CD4-positive, alpha-beta T cell (primary cell): ENCODE measurements at regions not wholly inside any gene's neighbourhood (a gene's known extent, or its start where the extent isn't known, plus 50 kb on each side); places are given as distances from the start of the nearest gene placed in this dataset.
"Not testable (repeated sequence)": the region's sequence is repeated elsewhere in the genome, so short reads cannot be mapped to it uniquely, and the experiment has no call there.

Experiments used
- ATAC-seq: fragments of 200-7000 bp; cut with Tn5 transposase; one replicate; pipeline ENCODE4 v1.10.0; 2022; ENCODE audit warnings: mild to moderate bottlenecking; ENCODE audit not compliant: poor library complexity
- CTCF ChIA-PET: fragments of 350-600 bp; sonication (Branson Sonifier 250); formaldehyde crosslinking; loops from one replicate; lab custom pipeline; 2021; ENCODE audit warnings: antibody characterized with exemption, inconsistent platforms; lab: Charles Lee
- POLR2A ChIA-PET: fragments of 350-600 bp; sonication (Branson Sonifier 250); formaldehyde crosslinking; loops from one replicate; lab custom pipeline; 2021; ENCODE audit warnings: antibody characterized with exemption, inconsistent platforms; lab: Charles Lee
- DNase-seq, 14 experiments: peaks; one replicate each; pipeline ENCODE4 v3.0.0-alpha.2; 2013 to 2020; ENCODE audit warnings: mixed read lengths in 2 of 14
- H3K27ac ChIP-seq, 2 donors: one replicate each; pipeline versions ENCODE4 v1.5.1 to v1.7.0; 2013; ENCODE audit warnings: low read length in 2 of 2, low read depth in 1 of 2, mild to moderate bottlenecking in 1 of 2
- H3K27me3 ChIP-seq, 2 experiments: 1 replicate in 1 of 2; 2 replicates in 1 of 2; pipeline versions ENCODE4 v1.6.1 to v1.7.0; 2013; ENCODE audit warnings: low read length in 2 of 2, control low read depth in 1 of 2, mild to moderate bottlenecking in 1 of 2, moderate library complexity in 1 of 2; ENCODE audit not compliant: insufficient read depth in 2 of 2, control insufficient read depth in 1 of 2
- H3K36me3 ChIP-seq: one replicate; pipeline ENCODE4 v1.6.1; 2013; ENCODE audit warnings: low read length, control low read depth; ENCODE audit not compliant: insufficient read depth
- H3K4me1 ChIP-seq: one replicate; pipeline ENCODE4 v1.6.1; 2013; ENCODE audit warnings: low read length, control low read depth; ENCODE audit not compliant: insufficient read depth
- H3K4me3 ChIP-seq: one replicate; pipeline ENCODE4 v1.5.1; 2013; ENCODE audit warnings: mild to moderate bottlenecking, low read length, moderate library complexity
- H3K9me3 ChIP-seq, 2 experiments: 1 replicate in 1 of 2; 2 replicates in 1 of 2; pipeline versions ENCODE4 v1.6.1 to v1.7.0; 2013; ENCODE audit warnings: low read length in 2 of 2, mild to moderate bottlenecking in 2 of 2, control low read depth in 1 of 2, moderate library complexity in 1 of 2; ENCODE audit not compliant: control insufficient read depth in 1 of 2, insufficient read depth in 1 of 2
- H3K27ac Mint-ChIP-seq: one replicate; pipeline ENCODE4 v1.8.0; 2020; ENCODE audit warnings: mixed read lengths
- H3K27me3 Mint-ChIP-seq: one replicate; pipeline ENCODE4 v1.8.0; 2021; ENCODE audit warnings: mixed read lengths
- H3K36me3 Mint-ChIP-seq: one replicate; pipeline ENCODE4 v1.8.0; 2021; ENCODE audit warnings: low read depth, mixed read lengths
- H3K4me1 Mint-ChIP-seq: one replicate; pipeline ENCODE4 v1.8.0; 2021; ENCODE audit warnings: low read depth, mixed read lengths
- H3K4me3 Mint-ChIP-seq: one replicate; pipeline ENCODE4 v1.8.0; 2020; ENCODE audit warnings: mild to moderate bottlenecking, mixed read lengths
- H3K9me3 Mint-ChIP-seq: one replicate; pipeline ENCODE4 v1.8.0; 2020; ENCODE audit warnings: mixed read lengths
- CTCF ChIP-seq: fragments of 200-600 bp; IDR thresholded peaks from one replicate; pipeline ENCODE4 v1.8.0; 2022; ENCODE audit warnings: antibody characterized with exemption, mild to moderate bottlenecking
- intact Hi-C, 2 experiments: fragments of 100-400 bp; cut with DNase I in 1 of 2; cut with micrococcal nuclease in 1 of 2; formaldehyde crosslinking; loops; one replicate each; pipeline versions ENCODE4 v1.15.1 to v1.9.0; 2023 to 2025; cut with DNase I, micrococcal nuclease

- H3K27ac Mint-ChIP-seq, H3K36me3 ChIP-seq, H3K9me3 Mint-ChIP-seq, intact Hi-C loops, POLR2A ChIA-PET, DNase-seq, H3K27me3 Mint-ChIP-seq, H3K4me1 Mint-ChIP-seq, H3K4me1 ChIP-seq, H3K27me3 ChIP-seq, ATAC-seq, H3K9me3 ChIP-seq, H3K4me3 Mint-ChIP-seq, H3K4me3 ChIP-seq, H3K27ac ChIP-seq, H3K36me3 Mint-ChIP-seq, CTCF ChIA-PET: not testable (repeated sequence)
Observed at GRCh38 chr13:22814433-22814832, 366.3 kb upstream of the SGCG start.

GRCh38 chr13:22821589-22821988 is 359.2 kb upstream of the SGCG start:
- Mint-ChIP-seq H3K27me3 (no peaks in the 10 kb centered on the region), H3K36me3 (no peaks in the 10 kb centered on the region), H3K4me1 (no peaks in the 10 kb centered on the region), H3K27ac (no peak overlapping the region), H3K9me3 (peaks cover 2% of the 10 kb centered on the region), H3K4me3 (no peak overlapping the region)
- no peak overlapping the region for H3K27ac ChIP-seq
- H3K4me1 ChIP-seq = no peaks in the 10 kb centered on the region
- no peaks in the 10 kb centered on the region for H3K36me3 ChIP-seq
- no peak for ATAC-seq
- TF ChIP-seq CTCF = no peak
- H3K27me3 ChIP-seq = no peaks in the 10 kb centered on the region
- intact Hi-C loops = no loop called here
- no peaks in the 10 kb centered on the region for H3K9me3 ChIP-seq
- no peak for DNase-seq
- POLR2A ChIA-PET = no interaction called here
- no peak overlapping the region for H3K4me3 ChIP-seq
- CTCF ChIA-PET = no interaction called here

GRCh38 chr13:22825186-22825585 is 355.6 kb upstream of the SGCG start:
- H3K27me3 Mint-ChIP-seq = no peaks in the 10 kb centered on the region
- H3K36me3 Mint-ChIP-seq = no peaks in the 10 kb centered on the region
- H3K4me3 ChIP-seq = no peak overlapping the region
- intact Hi-C loops = no loop called here
- DNase-seq (no peak), ATAC-seq (no peak)
- H3K4me1 Mint-ChIP-seq = no peaks in the 10 kb centered on the region
- H3K27me3 ChIP-seq = no peaks in the 10 kb centered on the region
- ChIA-PET CTCF (no interaction called here), POLR2A (no interaction called here)
- H3K9me3 ChIP-seq = no peaks in the 10 kb centered on the region
- H3K9me3 Mint-ChIP-seq = peaks cover 2% of the 10 kb centered on the region
- no peaks in the 10 kb centered on the region for H3K36me3 ChIP-seq
- no peak overlapping the region for H3K27ac ChIP-seq
- H3K4me1 ChIP-seq = no peaks in the 10 kb centered on the region
- no peak for TF ChIP-seq CTCF
- no peak overlapping the region for H3K27ac Mint-ChIP-seq
- no peak overlapping the region for H3K4me3 Mint-ChIP-seq

GRCh38 chr13:22828081-22828480 is 352.7 kb upstream of the SGCG start:
- H3K4me1 ChIP-seq = no peaks in the 10 kb centered on the region
- Mint-ChIP-seq H3K4me3 (no peak overlapping the region), H3K27me3 (no peaks in the 10 kb centered on the region), H3K36me3 (no peaks in the 10 kb centered on the region), H3K9me3 (peaks cover 2% of the 10 kb centered on the region), H3K27ac (no peak overlapping the region), H3K4me1 (no peaks in the 10 kb centered on the region)
- no peaks in the 10 kb centered on the region for H3K27me3 ChIP-seq
- no peaks in the 10 kb centered on the region for H3K36me3 ChIP-seq
- intact Hi-C loops = loop anchor here in 1 of 2 experiments (1.0 kb wide), 1 partner anchor 17 kb away; no protein-coding TSS in a partner anchor
- no peaks in the 10 kb centered on the region for H3K9me3 ChIP-seq
- TF ChIP-seq CTCF = no peak
- no peak overlapping the region for H3K4me3 ChIP-seq
- POLR2A ChIA-PET = no interaction called here
- no peak for DNase-seq
- CTCF ChIA-PET = no interaction called here
- no peak overlapping the region for H3K27ac ChIP-seq
- no peak for ATAC-seq
